ENCODE measurements at regions not wholly inside any gene's neighbourhood (a gene's known extent, or its start where the extent isn't known, plus 50 kb on each side); places are given as distances from the start of the nearest gene placed in this dataset.
"Not testable (repeated sequence)": the region's sequence is repeated elsewhere in the genome, so short reads cannot be mapped to it uniquely, and the experiment has no call there.

DNA sequence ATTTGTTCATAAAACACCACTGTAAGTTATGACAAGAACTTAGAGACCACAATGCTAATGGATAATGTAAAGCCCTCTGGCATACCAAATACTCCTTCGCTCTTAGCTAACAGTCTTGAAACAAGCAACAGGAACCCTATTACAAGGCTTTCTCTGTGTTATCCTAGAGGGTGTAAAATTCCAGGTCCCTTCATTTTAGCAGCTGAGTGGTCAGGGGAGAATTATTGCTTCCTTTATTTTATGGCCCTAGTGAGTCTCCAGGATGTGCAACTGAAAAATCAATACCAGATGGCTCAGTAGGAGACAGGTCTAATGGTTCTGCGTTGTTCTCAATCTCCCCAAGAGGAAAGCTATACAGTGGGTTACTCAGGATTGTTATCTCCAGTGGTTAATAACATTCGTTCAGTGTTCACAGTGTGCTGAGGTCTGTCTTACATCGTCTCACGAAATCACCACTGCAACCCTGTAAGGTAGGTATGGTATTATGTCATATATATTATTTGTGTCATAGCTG, 172.7 kb upstream of the CNOT2 start:
- DNase-seq, result no peak

DNA sequence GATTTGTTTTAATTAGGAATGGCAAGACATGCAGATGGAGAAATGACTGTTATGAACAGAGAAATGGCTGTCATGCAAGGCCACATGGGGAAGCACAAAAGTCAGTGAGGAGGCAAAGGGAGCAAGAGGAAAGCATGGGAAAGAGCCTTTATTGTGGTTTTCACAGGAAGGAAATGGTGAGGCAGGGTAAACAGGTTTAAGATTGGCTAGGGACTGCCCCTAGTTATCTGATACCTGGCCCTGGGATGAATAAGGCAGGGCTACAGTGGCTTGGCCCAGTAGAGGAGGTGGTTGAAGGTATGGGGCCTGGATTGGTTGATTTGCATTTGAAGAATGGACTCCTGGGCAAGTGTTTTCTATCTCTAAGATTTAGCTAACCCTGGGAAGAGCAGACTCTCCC, 168.7 kb upstream of the CNOT2 start:
- DNase-seq, result no peak

DNA sequence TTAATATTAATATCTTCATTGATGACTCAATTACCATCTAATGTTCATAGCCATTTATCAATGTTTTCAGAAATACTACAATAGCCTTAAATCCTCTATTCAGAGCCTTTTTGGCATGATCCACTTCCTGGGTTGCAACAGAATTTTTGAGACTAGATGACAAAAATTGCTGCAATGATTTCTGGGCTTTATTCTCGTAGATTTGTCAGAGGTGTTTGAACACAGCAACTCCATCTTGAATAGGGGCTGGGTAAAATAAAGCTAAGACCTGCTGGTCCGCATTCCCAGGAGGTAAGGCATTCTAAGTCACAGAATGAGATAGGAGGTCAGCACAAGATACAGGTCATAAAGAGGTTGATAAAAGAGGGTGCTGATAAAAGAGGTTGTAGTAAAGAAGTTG, 165.8 kb upstream of the CNOT2 start:
- no peak for DNase-seq

DNA sequence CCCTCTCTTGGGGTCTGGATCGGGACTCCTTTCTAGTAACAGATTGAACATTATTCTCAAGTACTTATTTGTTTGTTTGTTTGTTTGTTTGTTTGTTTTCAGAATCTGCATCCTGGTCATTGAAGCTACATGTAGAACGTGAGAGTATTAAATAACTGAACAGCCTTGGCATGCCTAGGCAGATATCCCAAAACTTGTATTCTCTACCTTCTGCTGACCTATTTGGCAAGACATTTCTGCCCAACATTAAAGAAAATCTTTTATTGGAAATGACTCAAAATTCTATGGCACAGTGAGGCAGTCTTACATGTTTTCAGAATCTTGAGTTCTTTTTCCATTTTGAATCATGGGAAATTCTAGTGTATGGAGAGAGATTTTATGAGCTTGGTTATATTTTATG, 165.1 kb upstream of the CNOT2 start:
- DNase-seq, result no peak

DNA sequence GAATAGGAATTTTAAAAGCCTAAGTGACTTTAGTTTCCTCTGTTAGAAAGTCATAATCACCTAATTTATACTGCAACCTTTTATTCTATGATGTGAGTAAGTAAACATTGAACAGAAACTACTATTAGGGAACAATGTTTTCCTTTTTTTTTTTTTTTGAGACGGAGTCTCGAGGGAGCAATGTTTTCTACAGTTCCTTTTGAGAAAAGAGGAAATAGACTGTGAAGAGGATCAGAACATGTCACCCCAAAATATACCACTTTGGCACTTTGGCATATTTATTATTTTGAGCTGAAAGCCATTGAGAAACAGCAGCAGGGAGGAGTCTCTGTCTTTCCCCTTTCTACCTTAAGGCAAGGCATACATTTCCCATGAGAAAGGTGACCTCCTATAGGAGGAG, 162.7 kb upstream of the CNOT2 start:
- DNase-seq, result peak; percentile 6

DNA sequence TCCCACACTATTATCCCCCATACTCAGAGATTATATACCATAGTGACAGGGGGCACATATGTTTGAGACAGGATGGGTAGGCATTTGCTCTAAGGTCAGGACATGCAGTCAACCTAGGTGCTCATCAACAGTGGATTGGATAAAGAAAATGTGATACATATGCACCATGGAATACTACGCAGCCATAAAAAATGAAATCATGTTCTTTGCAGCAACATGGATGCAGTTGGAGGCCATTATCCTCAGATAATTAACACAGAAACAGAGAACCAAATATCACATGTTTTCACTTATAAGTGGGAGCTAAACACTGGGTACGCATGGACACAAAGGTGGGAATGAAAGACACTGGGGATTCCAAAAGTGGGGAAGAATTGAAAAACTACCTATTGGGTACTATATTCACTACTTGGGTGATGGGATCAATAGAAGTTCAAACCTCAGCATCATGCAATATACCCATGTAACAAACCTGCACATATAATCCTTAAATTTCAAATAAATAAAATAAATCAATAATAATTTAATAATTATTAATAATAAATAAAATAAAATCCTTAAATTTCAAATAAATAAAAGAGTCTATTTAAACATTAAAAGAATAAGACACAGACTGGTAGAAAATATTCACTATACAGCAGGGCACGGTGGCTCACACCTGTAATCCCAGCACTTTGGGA, 160.1 kb upstream of the CNOT2 start:
- no peak for DNase-seq

DNA sequence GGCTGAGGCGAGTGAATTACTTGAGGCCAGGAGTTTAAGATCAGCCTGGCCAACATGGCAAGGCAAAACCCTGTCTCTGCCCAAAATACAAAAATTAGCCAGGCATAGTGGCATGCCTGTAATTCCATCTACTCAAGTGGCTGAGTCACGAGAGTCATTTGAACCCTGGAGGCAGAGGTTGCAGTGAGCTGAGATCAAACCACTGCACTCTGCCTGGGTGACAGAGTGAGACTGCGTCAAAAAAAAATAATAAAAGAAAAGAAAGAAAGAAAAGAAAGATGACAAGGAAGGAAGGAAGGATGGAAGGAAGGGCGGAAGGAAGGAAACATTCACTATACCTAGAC, 159.6 kb upstream of the CNOT2 start:
- no peak for DNase-seq

DNA sequence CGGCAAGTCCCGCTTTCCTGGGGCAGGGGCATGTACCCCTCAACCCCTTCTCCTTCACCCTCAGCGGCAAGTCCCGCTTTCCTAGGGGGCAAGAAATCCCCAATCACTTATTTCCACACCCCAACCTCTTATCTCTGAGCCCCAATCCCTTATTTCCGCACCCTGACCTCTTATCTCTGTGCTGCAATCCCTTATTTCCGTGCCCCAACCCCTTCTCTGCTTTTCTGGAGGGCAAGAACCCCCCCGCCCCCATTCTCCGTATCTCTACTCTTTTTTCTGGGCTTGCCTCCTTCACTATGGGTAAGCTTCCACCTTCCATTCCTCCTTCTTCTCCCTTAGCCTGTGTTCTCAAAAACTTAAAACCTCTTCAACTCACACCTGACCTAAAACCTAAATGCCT, 156.9 kb upstream of the CNOT2 start:
- not testable (repeated sequence) for DNase-seq

DNA sequence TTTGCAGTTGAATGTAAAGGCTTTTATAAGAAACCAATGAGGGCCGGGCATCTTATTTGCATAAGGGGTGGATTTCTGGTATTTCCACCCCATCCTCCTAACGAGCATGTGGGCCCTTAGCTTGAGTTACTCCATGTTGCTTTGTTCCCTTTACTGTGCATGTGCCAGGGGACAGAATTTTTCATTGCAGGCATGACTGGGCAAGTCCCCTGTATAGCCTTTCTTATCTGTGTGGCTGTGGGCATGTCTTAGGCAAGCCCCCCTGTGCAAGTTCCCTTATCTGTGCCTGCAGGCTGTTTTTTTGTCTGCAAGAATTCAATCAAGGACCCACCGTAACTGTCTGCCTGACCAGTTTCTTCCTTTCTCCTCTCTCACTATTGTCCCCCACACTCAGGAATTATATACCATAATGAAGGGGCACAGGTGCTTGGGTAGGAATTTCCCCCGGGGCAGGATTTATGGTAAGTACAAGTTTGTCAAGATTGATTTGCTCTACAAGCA, 152.2 kb upstream of the CNOT2 start:
- DNase-seq, result no peak

DNA sequence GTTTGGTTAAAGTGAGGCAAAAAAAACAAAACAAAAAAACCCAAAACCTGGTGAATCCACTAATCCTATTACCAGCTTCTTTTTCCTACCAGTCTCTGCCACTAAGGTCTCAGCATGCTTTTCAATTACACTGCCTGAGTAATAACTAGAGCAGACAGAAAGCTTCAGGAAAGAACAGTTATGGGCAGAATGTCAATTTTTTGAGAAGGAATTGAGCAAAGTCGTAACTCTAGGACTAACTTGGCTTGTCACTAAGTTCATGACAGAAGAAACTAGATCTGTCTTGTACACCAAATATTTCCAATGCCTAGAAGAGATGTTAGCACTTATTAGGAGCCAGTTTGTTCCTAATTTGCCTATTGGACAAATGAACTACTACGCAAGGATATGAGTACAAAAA, 148.8 kb upstream of the CNOT2 start:
- DNase-seq, result no peak

DNA sequence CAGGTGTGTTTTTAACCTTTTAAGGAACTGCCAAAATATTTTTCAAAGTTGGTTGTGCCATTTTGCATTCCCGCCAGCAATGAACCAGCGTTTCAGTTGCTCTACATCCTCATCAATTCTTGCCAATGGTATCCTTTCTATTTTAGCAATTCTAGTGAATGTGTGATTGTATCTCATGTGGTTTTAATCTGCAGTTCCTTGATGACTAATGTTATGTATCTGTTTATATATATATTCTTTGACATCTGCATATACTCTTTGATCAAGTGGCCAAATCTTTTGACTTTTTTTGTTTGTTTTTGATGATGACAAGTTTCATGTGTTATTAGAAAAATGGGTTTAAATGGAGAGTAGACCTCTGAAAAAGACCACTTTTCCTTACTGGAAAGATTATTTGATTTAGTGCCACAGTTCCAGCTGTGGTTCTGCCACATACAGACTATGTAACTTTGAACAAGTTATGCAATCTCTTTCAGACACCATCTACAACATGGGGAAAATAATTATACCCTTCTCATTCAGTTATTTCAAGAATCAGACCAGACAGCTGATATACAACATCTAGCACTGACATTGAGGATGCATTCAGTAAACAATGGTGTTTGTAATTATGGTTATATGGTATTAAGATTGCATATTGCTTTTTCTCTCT, 146.3 kb upstream of the CNOT2 start:
- no peak for DNase-seq

DNA sequence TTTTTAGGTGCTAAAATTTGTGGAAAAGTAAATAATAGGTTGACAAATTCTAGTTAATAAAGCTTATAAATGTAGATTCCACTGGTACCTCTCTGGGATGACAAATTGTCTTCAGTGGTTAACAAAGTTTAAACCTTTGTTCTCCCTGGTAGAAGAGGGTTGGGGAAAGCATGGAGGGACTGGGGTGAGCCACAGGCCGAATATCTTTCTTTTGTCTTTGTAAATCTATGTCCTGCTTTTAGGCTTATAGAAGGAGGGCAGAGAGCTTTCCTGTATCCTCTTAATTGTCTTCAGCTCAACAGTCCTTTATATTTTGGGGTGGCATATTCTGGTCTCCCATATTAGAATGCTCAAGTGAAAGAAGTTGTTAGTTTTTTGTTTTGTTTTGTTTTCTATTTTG, 142.2 kb upstream of the CNOT2 start:
- DNase-seq, result no peak

DNA sequence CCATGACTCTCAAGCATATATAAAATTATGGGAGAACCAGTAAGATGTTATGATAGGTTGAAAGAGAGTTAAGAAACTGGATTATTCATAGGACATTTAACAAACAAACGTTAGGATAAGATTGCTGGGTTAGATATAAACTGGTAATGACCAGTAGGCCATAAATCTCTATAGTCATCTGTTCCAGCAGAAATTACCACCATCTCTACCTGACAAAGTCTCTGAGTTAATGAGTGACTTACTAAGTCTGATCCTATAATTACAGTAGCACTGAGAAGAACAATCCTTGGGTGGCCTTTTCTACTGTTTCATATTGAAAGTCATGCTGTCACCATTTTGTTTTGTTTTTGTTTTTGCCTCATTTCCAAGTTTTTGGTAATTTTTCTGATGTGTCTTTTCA, 136.9 kb upstream of the CNOT2 start:
- DNase-seq, result no peak

DNA sequence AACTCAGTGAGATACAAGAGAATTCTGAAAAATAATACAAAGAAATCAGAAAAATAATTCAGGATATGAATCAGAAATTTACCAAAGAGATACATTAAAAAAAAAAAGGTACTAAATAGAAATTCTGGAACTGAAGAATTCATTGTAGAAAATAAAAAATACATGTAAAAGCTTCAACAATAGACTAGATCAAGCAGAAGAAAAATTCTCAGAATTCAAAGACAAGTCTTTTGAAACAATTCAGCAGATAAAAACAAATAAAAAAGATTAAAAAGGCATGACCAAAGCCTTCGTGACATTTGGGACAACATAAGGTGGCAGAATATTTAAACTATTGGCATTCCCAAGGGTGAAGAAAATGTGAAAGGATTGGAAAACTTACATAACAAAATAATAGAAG, 133.1 kb upstream of the CNOT2 start:
- DNase-seq, result no peak

DNA sequence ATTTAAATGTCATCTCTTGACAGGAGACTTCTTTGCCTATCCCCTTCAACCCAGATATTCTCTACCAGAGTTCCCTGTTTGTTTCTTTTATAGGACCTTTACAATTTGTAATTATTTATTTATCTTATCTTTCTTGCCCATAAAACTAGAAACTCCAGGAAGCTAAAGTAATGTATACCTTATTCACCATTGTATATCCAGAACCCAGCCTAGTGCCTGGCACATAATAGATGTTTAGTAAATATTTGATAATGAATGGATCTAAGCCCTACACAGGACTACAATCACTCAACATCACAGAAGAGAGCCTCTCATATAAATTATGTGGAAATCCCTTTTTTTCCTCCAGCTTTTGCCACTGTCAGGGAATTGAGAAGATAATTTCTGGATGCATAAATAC, 125.6 kb upstream of the CNOT2 start:
- DNase-seq, result no peak

DNA sequence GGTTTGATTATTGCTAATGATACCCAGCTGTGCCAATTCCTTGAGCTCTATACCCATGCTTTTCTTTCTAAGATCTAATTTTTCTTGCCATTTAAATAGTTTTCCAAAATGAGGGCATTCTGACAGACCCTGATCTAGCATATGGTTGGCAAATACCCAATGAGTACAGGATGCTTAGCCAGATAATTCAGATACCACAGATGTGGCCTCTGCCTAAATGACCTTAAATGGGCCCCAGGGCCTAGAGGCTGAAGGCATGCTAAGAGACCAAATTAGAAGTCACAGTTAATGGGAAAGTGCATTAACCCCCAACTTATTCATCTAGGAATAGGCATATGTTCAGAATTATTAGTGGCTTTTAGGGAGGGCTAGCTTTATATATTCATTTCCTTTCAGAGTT, 122.3 kb upstream of the CNOT2 start:
- DNase-seq, result no peak

DNA sequence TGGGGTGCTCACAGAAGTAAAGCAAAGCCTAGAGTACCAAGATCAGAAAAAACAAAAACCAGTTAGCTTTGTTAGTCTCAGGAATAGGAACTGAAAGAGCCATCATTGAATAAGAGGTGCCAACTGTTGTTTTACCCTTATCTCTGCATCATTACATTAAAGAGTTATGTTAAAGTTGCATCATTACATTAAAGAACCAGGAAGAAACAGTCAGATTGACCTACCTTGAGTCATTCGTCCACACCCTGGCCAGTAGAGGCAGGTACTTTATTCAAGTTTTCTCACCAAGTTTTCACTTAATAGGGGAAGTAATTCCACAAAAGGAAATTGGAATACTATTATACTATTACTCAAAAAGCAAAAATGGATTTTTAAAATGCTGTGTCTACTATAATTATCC, 121.7 kb upstream of the CNOT2 start:
- no peak for DNase-seq

DNA sequence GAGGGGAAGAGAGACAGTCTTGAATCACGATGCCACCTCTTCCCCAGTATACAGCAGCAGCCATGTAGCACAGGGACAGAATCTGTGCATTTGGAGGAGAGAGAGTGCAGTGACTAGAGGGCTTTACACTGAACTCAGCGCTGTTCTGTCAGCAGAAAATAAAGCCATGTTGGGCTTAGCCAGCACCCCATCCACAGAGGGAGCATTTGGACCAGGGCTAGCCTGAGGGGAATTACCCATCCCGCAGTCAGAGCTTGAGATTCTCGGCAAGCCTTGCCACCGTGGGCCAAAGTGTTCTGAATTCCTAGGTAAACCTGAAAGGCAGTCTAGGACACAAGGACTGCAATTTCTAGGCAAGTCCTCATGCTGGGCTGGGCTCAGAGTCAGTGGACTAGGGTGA, 120.4 kb upstream of the CNOT2 start:
- DNase-seq, result no peak

DNA sequence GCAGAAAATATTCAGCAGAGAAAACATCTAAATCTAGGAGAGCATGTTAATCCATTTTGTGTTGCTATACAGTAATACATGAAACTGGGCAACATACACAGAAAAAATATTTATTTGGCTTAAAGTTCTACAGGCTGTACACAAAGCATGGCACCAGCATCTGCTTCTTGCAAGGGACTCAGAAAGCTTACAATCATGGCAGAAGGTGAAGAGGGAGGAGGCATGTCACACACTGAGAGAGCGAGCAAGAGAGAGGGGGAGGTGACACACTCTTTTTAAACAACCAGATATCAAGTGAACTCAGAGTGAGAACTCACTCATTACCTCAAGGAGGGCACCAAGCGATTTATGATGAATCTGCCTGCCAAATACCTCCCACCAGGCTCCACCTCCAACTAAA, 94.2 kb upstream of the CNOT2 start:
- no peak for DNase-seq

DNA sequence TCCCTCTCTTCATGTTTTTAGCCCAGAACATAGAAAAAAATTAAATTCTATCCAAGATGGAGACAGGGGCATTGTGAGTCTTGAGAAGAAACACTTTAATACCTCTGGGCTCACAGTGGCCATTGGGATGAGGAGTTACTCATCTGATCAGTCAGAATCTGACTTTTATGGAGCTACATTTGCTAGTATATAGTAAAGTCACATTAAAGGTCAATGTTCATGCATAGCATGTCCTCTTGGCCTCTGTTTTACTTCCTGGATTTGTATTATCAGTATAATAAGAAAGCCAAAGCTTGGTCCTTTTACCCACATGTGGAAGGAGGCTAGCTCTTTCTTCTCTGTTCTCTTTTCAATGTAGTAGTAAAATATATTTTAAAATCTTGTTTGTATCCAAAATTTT, 93.6 kb upstream of the CNOT2 start:
- no peak for DNase-seq

DNA sequence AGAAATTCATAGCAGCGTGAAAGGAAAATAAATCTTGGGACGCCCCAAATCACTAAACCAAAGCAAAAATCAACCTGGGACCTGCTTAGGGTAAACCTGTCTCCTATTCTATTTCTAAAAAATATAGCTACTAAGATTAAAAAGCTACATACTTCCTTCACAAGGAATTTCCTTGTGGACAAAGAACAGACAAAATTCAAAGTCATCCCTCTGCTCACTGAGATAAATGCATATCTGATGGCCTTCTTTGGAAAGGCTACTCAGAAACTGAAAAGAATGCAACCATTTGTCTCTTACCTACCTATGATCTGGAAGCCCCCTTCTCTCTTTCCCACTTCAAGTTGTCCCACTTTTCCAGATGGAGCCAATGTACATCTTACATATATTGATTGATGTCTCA, 93.0 kb upstream of the CNOT2 start:
- no peak for DNase-seq

DNA sequence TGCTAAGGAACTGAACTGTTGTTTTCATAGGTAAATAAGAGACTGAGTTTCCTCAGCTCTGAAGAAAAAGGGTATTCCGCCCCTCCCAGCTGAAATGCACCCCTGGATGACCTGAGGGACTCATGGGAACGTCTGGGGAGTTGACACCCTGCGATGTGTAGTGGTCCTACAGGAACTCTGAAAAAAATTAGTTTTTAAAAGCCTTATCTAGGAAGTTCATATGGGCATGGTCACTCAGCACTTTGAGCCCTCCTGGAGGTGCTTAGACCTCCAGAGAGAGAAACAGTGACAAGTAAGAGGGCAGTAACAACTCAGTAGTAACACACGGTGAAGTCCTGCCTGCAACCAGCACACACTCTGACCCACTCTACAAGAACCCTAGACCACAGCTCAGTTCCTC, 91.2 kb upstream of the CNOT2 start:
- no peak for DNase-seq

DNA sequence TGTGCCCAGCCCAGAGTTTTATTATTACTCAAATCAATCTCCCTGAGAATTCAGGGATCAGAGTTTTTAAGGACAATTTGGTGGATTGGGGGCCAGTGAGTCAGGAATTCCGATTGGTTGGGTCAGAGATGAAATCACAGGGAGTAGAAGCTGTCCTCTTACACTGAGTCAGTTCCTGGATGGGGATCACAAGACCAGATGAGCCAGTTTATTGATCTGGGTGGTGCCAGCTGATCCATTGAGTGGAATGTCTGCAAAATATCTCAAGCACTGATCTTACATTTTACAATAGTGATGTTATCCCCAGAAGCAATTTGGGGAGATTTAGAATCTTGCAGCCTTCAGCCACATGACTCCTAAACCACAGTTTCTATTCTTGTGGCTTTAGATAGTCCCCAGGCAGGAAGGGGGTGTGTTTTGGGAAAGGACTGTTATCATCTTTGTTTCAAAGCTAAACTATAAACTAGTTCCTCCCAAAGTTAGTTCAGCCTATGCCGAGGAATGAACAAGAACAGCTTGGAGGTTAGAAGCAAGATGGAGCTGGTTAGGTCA, 89.1 kb upstream of the CNOT2 start:
- no peak for DNase-seq

DNA sequence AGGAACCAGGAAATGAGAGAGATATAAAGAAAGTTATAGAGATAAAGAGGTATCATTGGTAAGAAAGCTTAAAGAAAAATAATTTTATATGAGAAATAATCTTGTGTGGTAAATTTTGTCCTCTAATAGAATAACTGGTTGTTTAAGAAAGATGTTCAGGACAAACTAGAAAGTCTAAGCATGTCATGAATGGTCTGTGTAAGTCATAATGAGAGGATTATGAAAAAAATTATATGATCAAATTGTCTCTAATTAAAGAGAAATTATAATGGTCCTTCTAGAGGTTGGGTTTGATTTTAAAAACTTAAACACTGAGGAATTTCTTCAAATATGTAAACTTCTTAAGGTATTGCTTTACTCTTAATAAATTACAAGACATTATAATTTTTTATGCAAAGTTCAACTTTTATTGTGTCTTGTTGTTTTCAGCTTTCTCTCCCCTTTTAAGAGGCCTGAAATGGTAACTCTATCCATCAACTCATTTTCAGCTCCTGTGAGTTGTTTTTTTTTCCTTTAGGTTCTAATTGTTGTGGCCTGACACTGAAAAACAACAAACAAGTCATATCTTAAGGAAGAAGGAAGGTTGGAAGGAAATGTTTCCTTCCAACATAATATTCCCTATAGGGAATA, 88.2 kb upstream of the CNOT2 start:
- no peak for DNase-seq

Data from midbrain (tissue), 1 donor.